ENCODE measurements at regions not wholly inside any gene's neighbourhood (a gene's known extent, or its start where the extent isn't known, plus 50 kb on each side); places are given as distances from the start of the nearest gene placed in this dataset.
"Not testable (repeated sequence)": the region's sequence is repeated elsewhere in the genome, so short reads cannot be mapped to it uniquely, and the experiment has no call there.

DNA sequence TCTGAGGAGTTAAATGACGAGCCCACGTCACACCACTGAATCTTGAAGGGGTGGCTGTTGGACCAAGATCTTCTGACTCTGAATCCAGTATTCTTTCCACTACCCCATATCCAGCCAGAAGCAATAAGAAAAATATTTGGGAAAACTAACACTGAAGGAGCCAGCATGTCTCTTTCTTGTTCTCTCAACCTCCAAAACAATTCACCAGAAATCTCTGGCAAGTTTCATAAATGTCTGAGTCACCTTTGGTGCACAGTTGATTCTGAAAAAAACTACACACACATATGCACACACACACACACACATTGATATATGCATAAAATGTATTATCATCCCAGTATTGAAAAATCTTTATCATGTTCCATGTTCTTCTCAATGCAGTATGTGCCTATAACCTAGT is 104.3 kb upstream of the BLID start:
- no peak for DNase-seq

DNA sequence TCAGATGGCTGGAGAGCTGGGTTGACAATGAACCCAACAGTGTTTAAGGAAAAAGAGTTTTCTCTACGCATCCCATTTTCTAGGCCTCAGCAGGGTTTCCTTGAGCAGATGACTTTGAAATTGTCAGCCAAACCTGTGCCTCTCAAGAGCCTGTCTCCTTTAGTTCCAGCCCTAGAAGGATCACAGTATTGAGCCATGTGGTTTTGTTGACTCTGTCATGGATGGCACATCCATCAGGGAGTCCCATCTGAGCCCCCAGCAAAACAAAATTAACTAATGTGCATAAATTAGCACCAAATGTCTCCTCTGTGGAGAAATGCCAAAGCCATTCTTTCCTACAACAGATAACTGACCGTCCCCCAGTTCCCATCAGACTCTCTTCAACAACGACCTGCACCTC is 103.8 kb upstream of the BLID start:
- DNase-seq, result no peak

DNA sequence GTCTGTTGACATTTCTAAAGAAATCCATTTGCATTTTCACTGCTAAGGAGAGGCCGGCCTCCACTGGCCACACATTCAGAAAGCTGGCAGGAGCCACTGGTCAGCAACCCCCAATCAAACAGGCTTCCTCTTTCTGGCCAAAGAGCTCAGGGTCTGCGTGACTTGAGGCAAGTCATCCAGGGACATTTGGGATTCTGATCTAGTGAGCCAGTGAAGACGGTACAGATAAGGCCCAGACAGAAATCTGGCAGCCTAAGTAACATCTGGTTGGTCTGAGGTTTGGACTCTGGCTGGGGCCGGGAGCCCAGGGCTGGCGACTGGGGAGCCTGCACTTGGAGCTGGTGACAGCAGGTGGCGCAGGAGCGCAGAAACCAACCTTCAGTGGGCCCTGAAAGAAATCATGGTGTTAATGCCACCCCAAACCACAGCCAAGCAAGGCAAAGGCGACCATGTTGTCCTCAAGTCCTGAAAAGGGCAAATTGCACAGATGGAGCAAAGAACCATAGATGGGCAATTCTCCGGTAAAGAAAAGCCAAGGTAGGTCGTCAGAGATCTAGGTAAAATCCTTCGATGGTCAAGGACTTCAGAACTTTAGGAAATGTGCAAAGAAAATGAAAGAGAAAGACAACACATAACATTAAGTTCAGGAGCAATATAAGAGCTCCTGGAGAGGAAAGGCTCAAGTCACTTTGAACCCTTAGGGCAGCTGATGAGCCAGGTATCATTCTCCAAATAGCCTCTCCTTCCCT is 99.4 kb upstream of the BLID start:
- peak; percentile 84 for DNase-seq

DNA sequence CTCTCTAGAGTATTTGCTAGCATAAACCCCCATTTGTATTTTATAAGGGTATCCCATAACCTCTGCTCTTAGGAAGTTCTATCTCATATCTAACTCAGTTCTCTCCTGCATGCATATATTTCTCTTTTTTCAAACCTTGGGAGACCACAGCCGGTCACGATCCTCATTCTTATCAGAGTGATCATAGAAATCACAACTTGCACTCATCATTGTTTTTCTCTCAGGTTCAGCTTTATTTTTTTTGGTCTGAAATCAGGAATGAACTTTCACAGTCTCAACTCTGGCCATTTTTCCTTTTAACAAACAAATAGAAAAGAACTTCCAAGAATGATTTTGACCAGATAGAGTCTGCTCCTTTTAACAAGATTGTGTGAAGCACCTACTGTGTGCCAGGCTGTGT is 98.6 kb upstream of the BLID start:
- DNase-seq, result no peak

DNA sequence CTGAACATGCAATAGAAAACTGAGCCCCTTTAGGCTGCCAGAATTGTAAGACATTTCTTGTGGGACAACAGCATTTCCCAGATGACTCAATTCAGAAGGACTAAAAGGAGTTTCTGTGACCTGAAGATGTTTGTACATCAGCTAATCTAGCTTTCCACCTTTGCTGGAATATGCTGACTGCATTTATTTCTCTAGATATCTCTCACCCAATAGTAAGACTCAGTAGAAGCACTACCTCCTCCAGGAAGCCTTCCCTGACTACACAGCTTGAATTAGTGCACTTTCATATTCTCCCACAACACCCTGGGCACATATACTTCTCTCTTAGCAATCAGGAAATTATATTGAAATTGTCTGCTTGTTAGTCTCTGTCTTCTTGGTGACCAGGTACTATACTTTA is 98.1 kb upstream of the BLID start:
- DNase-seq, result no peak

DNA sequence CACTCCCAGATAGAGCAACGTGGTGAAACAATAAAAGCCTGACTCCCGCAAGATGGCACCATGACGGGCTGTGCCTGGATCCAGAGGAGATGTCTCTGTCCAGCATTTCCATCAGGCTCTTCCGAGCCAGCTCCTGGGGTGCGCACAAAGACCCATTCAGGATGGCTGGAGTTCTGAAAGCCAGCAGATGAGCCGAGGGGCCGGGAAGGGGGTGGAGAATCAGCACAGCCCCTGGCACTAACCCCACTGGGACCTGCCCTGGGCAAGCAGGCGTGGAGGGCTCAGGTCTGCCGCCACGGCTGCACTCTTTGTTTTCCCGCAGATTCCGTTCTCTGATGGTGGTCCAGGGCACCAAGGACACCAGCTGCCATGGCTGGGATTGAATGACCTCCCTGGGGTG is 97.2 kb upstream of the BLID start:
- no peak for DNase-seq

DNA sequence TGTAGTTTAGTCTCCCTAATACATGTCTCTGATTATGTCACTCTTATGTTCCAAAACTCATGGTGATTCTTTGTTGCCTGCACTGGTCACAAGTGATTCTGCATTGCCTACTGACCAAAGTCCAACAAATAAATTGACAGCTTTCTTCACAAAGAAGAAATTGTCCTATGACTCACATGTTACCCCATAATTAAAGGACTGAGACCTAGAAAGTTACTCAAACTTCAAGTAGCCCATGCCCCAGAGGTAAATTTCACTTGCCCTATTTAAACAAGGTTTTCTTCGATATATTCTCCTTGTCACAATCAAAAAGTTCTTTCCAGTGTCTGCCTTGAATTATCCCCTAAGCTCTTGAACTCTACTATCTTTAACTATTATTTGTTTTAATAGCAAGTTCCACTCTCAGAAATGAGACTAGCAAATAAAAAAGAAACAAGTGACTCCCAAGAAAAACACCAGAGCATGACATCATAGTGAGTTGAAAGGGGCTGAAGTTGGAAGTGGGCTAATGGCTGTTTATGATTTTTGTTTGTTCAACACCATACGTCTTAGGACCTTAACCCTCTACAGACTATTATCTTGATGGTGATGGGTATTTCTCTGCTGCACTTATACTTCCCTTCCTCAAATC is 94.5 kb upstream of the BLID start:
- DNase-seq, result no peak

DNA sequence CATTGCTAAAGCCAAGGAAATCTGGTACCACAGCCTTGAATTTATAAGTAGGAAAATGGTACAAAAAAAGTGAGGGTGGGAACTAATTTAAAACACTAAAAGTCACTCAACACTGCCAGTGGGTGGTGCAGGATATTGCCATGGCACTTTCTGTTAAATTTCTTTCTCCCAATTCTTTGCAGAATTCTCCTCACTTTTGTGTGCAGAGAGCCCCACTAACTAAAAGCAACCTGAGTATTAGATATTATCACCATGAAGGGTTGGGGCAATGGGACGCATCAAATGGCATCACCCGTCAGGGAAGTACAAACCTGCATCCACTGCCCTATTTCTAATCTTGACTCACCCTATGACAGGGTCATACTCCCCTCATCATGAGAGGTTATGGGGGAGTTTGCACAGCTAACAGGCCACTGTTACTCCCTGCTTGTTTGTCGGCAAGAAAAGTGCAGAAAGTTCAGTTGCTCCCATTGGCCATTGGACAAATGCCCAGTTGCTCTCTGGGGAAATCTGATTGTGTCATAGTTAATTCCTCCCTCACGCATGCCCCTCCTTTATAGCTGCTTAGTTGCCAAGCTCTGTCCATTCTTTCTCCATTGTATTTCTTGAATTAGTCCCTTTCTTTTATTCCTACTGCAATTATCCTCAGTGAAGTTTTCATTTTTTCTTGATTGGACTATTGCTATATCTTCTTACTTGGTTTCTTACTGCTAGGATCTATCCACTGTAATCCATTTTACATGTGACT is 93.8 kb upstream of the BLID start:
- peak; percentile 81 for DNase-seq

DNA sequence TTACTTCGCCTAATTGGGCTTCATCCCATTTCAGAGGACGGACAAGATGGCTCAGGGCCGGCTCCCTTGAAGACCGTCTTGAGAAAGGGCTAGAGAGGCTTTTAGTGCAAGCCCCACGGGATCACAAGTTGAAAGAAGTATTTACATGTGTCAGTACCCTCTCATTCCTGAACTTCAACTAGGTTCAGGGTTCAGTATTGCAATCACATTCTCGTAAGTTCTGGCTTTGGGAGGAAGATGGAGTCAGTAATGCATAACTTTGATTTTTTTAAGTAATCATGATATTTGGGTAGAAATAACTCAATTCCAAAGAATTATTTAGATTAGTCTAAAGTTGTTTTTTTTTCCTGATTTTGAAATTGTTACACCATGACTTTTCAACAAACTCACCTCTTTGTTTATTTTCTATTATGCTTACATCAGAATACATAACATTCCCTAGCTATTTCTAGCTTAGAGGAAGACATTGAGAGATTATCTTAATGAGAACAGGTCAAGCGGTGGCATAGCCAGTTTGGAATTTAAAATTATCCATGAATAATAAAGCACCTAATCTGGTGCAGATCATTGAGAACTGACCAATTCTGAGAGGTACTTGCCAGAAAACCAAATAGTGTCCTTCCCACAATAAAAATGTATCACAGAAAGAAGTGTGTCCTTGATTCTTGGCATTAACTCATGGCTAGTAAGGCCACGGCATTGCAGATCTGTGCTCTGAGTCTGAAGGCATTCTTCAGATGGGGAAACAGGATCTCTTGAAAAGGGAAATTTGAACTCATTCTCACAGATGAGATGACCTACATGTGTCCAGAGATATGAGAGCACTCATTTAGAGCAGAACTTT is 92.1 kb upstream of the BLID start:
- peak; percentile 69 for DNase-seq

DNA sequence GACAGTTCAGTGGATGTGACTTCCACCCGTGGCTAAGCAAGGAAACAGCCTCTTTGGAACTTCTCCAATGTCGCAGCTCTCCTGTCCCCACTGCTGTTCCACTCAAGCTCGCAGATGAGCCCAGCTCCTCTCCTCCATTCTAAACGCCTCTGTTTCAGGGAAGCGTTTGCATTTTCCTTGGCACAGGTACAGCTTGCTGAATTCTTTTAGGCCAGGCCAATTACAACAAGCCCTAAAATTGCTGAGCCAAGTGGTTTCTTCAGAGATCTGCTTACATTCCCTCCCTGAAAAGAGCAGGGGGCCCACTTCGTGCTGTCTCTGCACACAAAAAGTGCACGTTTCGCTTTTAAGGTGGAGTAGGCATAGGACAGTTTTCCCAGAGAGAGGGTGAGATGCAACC is 91.5 kb upstream of the BLID start:
- no peak for DNase-seq

DNA sequence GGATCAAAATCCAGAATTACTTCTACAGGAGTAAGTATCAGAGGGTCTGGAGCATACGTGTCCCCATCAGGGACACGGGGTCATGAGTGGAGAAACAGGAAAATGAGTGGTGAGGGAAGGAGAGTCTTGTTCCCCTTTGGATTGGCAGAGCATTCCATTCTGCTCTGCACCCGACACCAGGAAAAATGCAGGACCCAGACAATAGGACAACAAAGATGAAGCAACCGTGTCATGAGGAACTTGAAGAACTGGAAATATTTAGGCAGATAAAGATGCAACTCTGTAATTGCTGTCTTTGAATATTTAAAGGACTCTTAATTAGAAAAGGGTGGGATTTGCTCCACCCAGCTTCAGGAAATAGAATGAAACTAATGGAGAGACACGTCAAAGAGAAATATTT is 89.0 kb upstream of the BLID start:
- no peak for DNase-seq

DNA sequence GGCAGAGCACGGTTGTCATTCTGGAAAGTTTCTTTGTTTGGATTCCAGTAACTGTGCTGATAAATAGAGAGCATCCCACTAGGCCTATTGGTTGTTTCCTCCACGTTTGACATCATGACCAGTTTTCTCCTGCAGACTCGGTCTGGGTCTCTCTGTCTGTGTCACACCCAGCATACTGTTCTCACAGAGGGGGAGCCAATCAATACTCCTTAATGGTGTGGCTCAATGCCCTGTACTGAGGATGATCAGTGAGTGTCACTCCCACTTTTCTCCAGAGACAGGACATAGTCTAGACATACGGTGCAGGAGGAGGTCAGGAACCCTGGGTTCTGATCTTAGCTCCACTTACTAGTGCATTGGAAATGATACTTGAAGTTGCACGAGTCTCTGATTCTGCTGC is 88.2 kb upstream of the BLID start:
- no peak for DNase-seq

DNA sequence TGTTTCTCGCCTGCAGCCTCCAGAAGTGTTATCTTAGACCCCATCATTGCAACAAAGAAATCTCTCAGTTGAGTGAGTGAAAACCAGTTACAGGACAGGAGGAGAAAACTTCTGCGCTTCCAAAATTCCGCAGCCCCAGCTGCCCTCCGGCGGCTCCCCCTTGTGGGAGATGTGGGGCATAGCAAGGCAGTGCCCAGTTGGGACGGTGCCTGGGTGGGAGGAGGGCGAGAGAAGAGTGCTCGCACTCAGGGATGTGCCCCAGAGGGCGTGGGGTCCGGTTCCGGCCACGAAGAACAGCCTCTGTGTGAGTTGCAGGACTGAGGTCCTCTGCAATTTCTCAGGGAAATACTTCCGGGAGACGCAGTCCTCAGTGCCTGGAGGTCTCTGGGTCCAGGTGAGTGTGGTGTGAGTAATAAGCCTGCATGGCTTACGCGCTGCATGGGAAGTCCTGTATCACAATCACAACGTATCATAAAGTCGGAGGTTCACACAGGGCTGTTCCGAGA is 87.0 kb upstream of the BLID start:
- peak; percentile 69 for DNase-seq

DNA sequence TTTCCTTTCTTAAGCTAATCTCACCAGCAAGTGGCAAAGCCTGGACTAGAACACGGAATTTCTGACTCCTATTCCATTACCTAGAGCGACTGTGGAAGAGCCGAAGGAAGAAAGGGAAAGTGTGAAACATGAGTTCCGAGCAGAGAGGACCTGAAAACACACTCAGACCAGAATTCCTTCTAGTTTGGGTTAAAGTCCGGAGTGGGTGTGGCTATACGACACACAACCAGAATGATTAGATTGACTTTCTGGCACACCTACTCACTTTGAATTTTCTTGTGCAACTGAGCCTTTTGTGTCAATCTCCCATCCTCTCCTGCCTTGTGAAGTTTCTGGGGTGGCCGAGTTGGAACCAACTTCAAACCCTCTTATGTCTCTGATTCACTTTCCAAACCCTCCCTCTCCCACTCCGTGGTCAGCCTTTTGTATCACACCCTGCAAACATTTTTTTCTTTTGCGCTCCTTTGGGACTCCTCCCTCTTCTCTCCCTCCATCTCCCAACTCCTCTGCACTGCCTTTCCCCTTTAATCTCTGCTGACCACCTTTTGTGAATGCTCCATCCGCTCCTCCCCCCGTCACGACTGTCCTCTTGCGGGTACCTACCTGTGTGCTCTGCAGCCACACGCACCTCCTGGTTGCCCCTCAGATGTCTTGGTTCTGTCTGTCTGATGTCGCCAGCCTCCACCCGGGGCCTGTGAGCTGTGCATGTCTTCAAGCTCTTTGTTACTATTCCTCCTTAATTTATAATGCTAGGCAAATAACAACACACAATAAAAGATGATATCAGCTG is 86.3 kb upstream of the BLID start:
- peak; percentile 81 for DNase-seq

DNA sequence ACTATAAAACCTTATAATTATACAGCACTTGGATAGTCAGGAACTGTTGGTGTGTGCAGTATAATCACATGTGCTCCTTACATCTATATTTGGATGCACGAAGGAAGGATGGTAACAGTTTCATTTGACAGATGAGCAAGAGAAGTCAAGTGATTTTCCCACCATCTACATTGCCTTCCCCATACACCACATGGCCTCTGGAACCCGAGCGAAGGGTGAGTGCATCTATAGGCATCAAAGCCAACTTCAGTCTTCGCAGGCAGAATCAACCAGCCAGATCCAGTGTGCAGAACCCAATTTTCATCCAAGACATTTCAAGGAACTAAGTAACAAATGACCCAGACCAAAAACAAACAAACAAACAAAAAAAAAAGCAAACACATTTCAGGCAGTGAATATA is 85.1 kb upstream of the BLID start:
- DNase-seq, result no peak

DNA sequence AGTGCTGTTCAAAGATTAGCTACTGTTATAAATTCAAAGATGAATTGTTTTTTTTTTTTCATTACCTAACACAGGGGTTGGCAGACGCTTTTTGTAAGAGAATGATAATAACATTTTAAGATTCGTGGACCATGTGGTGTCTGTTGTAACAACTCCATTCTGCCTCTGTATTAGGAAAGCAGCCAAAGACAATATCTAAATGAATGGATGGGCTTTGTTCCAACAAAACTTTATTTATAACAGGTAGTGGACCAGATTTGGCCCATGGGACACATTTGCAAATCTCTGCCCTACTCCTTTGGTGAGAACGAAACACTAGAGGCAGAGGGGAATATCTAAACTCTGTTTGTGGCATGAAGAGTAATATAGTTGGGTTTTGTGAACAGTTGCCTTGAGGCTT is 83.6 kb upstream of the BLID start:
- DNase-seq, result no peak

DNA sequence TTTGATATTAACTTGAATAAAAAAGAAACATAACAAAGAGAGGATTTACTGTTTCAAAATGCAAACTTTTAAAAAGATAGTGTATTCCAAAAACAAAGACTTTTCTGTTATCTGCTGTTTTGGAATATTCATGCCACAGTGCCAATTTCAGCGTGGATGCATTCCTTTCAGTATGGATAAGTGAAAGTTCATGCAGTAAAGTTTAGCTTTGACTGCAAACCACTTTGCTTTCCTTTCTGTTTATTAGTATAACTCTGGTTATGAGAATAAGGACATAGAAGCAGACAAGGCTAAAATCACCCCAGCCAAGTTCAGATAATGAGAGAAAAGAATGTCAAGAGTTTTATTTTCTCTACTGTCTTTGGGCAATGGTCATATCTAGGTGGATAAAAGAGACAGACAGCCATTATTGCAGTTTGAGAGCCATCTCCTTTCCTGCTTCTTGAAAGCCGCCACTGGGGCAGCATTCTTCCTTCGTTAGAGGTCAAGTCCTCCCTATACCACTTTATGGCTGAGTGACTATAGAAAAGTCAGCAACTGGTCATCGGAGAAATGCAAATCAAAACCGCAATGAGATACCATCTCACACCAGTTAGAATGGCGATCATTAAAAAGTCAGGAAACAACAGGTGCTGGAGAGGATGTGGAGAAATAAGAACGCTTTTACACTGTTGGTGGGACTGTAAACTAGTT is 82.4 kb upstream of the BLID start:
- no peak for DNase-seq

DNA sequence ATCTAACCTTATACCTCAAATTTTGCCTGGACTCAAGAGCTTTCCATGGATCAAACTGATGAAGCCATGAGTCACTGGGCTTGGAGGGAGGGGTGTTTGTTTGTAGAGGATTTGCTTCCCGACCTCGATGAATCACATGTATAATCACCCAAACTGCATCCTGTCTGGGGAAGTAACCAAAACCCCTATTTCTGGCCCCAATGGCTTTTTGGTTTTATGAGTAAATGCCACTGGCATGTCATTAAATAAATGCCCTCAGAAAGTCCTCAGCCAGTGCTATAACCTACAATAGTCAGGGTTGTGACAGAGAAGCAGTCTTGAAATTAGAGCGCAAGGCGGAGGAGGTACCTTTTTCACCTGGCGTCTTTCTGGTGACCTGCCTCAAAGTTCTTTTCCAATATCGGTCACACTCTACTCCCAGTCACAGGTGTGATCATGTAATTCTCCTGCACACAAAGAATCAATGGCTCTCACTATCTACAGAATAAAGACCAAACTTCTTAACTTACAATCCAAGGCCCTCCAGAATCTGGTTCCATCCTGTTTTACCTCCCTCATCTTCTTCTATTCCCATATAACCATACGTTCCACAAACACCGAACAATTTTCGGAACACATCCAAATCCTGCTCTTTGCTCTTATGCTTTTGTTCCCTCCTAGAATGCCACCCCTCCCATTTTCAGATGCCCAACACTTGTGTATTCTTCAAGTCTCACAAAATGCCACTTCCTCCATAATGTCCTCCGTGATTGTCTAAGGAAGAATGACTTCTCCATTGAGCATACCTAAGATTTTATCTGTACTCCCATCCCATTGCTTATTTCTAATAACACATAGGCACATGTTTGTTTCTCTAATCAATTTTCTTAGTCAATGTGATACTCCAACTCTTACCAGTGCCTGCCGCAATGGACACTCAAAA is 81.3 kb upstream of the BLID start:
- DNase-seq, result peak; percentile 99

DNA sequence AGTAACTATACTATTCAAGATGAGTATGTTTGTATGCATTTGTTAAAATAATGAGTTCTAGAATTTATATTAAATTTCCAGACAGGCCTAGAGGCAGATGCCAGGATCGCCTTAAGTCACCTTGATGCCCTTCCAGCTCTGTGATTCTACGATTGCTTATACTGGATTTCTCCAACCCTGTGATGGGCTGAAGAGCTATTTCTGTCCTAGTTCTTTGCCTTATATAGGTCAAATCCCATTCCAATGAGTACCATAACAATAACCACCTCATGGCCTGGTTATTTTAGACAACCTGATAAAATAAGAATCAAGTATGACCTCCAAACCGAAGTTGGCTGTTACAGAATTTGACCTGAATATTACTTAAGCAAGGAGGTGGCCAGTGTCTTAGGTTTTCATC is 79.8 kb upstream of the BLID start:
- DNase-seq, result no peak

DNA sequence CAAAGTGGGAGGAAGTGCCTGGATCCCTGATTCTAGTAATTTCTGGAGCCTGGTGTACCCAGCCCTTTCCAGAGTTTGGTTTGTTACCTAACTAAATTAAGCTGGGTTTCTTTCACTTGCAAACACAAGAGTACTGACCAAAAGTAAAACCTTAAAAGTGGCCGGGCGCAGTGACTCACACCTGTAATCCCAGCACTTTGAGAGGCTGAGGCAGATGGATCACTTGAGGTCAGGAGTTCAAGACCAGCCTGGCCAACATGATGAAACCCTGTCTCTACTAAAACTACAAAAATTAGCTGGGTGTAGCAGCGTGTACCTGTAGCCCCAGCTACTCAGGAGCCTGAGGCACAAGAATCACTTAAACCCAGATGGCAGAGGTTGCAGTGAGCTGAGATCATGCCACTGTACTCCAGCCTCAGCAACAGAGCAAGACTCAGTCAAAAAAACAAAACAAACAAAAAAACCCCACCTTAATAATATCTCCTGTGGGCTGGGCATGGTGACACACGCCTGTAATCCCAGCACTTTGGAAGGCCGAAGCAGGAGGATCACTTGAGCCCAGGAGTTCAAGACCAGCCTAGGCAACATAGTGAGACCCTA is 78.0 kb upstream of the BLID start:
- DNase-seq, result not testable (repeated sequence)
